Dedifferentiated amniotic fluid mesenchymal stem cell (primary cell): ENCODE measurements at regions not wholly inside any gene's neighbourhood (a gene's known extent, or its start where the extent isn't known, plus 50 kb on each side); places are given as distances from the start of the nearest gene placed in this dataset.

Experiments
- DNase-seq: peaks from one replicate; pipeline ENCODE4 v3.0.0-alpha.2; 2016; ENCODE audit errors: extremely low spot score

DNA sequence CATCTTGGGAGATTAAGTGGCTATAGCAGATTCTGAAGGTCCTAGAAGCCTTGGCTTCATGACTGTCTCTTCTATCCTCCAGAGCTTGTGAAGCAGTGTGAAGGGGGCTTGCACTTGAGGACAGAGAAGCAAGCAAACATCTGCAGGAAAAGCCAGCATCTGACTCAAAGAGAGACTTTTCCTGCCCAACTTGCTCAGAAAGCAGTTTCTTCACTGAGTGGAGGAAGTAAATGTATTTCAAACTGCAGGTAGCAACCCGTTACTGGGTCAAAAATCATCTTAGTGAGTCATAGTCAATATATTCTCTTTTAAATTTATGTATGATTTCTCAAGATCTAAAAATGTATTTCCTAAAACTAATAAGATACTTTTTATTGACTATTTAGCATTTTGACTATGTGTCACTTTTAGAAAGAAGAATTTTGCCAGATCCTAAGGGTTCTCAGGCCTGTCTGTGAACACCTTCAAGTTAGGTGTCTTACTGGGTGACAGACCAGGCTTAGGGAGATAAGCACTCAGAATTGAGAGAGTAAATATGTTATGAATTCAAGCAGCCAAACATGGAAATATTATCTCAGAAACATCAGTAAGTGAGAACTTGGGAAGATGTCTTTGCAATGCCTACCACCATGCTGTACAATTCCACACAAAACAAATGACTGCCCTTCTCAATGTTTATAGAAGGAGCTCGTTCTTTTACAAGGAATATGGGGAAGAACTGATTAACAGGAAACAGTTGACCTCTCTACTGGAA, 72.6 kb upstream of the DMAC1 start:
- no peak for DNase-seq

DNA sequence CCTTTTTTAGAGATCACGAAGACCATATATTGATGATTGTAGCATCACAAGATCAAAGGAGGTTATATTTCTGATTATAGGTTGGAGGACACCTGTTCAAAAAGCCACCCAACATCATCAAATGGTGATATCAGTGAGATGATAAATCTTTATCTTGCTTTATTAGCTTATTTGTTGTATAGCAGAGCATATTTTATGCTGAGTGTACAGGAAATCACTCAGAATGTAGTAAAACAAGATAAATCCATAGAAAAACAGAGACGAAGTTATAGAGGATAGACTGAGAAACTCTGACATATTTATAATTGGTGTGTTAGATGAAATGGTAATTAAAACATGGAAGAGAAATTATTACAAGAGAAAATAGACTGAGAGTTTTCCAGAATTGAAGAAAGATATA, 69.8 kb upstream of the DMAC1 start:
- DNase-seq, result no peak

DNA sequence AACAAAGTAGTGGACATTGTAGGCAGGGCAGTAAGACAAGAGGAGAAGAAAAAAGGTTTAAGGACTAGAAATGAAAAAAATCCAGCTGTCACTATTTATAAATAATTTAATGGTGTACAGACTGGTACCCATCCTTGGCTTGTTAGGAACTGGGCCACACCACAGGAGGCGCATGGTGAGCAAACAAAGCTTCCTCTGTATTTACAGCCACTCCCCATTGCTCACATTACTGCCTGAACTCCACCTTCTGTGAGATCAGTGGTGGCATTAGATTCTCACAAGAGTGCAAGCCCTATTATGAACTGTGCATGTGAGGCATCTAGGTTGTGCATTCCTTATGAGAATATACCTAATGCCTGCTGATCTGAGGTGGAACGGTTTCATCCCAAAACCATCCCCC, 62.6 kb upstream of the DMAC1 start:
- DNase-seq, result no peak

DNA sequence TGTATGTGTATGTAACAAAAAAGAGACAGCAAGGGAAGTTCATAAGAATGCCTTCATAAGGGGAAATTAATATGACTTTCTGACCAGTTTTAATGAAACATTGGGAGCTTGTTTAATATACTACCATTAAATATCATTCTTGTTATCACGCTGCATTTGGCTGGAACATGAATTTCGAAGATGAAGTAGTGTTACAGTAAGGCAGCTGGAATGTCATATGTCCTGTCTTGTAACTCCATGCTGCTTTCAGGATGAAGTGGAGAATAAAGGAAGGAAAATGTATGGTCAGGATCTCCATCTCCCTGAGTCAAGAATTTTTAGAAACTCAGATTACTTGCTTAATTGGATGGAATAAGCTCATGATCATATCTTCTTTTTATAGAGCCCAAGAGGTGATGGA, 61.5 kb upstream of the DMAC1 start:
- no peak for DNase-seq

DNA sequence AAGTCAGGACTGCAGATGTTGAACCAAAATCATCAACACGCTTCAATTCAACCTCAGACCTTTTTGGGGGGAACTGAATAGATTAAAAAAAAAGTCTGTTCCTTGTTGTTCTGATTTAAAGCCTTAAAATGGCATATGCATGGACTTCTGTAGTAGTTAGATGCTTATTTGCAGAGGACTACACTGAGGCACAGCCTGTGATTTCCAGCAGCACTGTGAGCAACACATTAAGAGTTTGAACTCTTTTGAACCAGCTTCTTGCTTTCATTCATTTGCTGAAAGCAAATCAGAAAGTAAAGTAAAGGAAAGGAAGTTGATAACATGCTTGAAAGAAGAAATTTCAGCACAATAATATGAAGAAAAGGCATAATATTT, 60.7 kb upstream of the DMAC1 start:
- DNase-seq, result no peak

DNA sequence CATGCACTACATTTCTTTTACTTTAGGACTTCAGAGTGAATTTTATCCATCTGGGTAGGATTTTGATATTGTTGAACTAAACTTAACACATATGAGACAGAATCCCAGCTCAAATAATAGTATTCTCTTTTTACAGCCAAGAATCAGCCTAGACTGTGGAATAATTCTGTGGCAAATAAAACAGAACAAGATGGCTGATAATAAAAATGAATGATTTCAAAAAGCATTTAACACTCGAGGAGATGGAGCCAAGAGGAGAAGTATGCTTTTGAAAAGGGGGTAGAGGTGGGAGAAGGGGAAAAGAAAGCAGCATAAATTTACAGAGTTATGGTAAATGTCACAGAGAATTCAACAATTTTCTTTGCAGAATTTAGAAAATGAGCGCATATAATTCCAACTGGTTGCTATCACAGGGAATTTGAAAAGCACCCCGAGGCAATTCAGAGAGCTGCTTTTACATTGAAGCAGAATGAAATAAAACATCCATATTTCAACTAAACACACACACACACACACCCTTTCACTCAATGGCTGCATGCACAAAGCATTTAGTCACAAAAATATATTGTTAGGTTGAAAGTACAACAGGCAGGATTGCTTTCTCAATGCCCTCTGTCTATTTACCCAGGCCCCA, 60.2 kb upstream of the DMAC1 start:
- DNase-seq, result no peak

DNA sequence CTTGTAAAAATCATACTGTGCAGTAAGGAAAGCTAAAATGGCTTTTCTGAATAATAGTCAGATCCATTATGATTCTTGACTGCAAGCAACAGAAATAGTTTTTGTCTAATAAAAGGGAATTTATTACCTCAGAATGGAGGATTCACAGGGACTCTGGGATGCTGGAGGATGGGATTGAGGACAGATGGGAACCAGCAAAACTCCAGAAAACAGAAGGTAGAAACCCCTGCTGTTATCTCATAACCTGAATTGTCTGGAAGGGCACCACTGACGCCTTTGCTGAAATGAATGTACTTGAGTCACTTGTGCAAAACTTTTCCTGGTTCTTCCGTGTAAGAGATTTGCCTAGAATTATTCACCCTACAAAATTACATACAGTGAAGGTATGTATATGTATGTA, 58.6 kb upstream of the DMAC1 start:
- DNase-seq, result no peak

DNA sequence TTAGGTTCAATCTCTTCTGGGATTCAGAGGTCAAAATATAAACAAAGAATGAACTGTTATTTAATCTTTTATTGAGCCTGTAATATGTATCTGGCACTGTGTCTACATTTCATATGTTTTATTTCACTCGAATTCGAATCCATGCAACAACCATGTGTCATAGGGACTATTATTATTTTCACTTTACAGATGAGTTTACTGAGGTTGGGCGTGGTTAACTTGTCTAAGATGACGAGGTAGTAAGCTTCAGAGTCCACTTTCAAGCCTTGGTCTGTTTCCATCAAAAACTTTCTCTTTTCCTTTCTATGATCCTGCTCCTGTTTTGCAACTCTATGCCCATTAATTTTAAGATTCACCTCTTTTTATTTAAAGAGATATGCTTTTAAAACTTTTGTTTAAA, 55.2 kb upstream of the DMAC1 start:
- DNase-seq, result no peak
